RKO (cell line): ENCODE measurements at regions not wholly inside any gene's neighbourhood (a gene's known extent, or its start where the extent isn't known, plus 50 kb on each side); places are given as distances from the start of the nearest gene placed in this dataset.
A peak's percentile ranks its signal among the peaks of the same experiment; 100 is the strongest.

Experiments
- DNase-seq: peaks from one replicate; pipeline ENCODE4 v3.0.0-alpha.2; 2016; ENCODE audit warnings: low spot score

GRCh38 chr5:62977661-62978060, 399.0 kb downstream of the LRRC70 start:
- DNase-seq = no peak

- no peak for DNase-seq
Observed at GRCh38 chr5:62974623-62975022, 396.0 kb downstream of the LRRC70 start.

GRCh38 chr5:62969409-62970120, 390.9 kb downstream of the LRRC70 start:
- no peak for DNase-seq

GRCh38 chr5:62964428-62964827, 385.8 kb downstream of the LRRC70 start:
- DNase-seq = no peak

- DNase-seq = no peak
Observed at GRCh38 chr5:62960781-62961180, 382.2 kb downstream of the LRRC70 start.

- DNase-seq = no peak
Observed at GRCh38 chr5:62956597-62956996, 378.0 kb downstream of the LRRC70 start.

- no peak for DNase-seq
Observed at GRCh38 chr5:62954578-62954977, 376.0 kb downstream of the LRRC70 start.

- no peak for DNase-seq
Observed at GRCh38 chr5:62948301-62948700, 369.7 kb downstream of the LRRC70 start.

- DNase-seq = peak; percentile 1
Observed at GRCh38 chr5:62942384-62942783, 363.8 kb downstream of the LRRC70 start.

GRCh38 chr5:62938927-62939326, 360.3 kb downstream of the LRRC70 start:
- DNase-seq = no peak

- DNase-seq = no peak
Observed at GRCh38 chr5:62937661-62938558, 359.3 kb downstream of the LRRC70 start.

- DNase-seq = no peak
Observed at GRCh38 chr5:62935660-62936059, 357.0 kb downstream of the LRRC70 start.

- DNase-seq = no peak
Observed at GRCh38 chr5:62934319-62934718, 355.7 kb downstream of the LRRC70 start.

- DNase-seq = no peak
Observed at GRCh38 chr5:62933261-62933660, 354.6 kb downstream of the LRRC70 start.

GRCh38 chr5:62931153-62931950, 352.7 kb downstream of the LRRC70 start:
- no peak for DNase-seq

- DNase-seq = no peak
Observed at GRCh38 chr5:62922191-62922590, 343.6 kb downstream of the LRRC70 start.

- no peak for DNase-seq
Observed at GRCh38 chr5:62920856-62921255, 342.2 kb downstream of the LRRC70 start.

- no peak for DNase-seq
Observed at GRCh38 chr5:62909326-62909725, 330.7 kb downstream of the LRRC70 start.

- no peak for DNase-seq
Observed at GRCh38 chr5:62902126-62902525, 323.5 kb downstream of the LRRC70 start.

- no peak for DNase-seq
Observed at GRCh38 chr5:62900976-62901375, 322.4 kb downstream of the LRRC70 start.

GRCh38 chr5:62896121-62896893, 317.7 kb downstream of the LRRC70 start:
- no peak for DNase-seq
